Putamen (tissue), 1 donor: ENCODE measurements at regions not wholly inside any gene's neighbourhood (a gene's known extent, or its start where the extent isn't known, plus 50 kb on each side); places are given as distances from the start of the nearest gene placed in this dataset.

Experiments used
- DNase-seq: peaks from one replicate; pipeline ENCODE4 v3.0.0-alpha.2; 2016; ENCODE audit warnings: low spot score

DNA sequence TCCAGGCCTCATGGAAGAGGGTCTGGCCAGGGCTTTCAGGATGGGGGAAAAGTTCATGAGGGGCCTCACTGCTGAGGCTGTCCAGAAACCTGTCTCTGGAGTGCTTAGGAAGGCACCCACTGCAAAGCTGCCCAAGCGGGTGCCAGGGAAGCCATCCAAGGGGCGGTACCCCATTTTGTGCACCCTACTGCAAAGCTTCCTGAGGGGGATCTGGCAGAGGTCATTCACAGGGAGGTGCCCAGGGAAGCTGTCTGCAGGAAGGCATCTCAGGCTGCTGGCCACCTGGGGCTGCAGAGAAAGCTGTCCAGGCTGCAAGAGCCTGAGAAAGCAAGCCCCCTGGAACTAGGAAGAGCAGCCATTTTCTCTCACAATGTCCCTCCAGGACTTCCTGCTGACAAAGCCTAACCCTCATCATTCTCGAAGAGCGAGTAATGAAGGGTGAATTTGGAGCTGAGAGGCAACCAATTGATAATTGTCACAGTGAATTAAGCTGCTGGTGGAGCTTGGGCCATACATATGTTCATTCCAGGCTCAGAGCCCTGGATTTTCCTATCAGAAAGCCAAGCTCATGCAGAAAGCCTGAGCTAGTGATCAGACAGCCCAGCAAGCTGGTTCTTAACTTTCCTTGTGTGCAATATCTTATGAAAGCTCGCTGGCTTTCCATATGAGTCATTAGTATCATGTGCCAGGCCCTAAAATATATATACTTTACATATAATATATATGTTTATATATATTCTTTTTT, 62.2 kb upstream of the SLC22A16 start:
- DNase-seq = no peak

DNA sequence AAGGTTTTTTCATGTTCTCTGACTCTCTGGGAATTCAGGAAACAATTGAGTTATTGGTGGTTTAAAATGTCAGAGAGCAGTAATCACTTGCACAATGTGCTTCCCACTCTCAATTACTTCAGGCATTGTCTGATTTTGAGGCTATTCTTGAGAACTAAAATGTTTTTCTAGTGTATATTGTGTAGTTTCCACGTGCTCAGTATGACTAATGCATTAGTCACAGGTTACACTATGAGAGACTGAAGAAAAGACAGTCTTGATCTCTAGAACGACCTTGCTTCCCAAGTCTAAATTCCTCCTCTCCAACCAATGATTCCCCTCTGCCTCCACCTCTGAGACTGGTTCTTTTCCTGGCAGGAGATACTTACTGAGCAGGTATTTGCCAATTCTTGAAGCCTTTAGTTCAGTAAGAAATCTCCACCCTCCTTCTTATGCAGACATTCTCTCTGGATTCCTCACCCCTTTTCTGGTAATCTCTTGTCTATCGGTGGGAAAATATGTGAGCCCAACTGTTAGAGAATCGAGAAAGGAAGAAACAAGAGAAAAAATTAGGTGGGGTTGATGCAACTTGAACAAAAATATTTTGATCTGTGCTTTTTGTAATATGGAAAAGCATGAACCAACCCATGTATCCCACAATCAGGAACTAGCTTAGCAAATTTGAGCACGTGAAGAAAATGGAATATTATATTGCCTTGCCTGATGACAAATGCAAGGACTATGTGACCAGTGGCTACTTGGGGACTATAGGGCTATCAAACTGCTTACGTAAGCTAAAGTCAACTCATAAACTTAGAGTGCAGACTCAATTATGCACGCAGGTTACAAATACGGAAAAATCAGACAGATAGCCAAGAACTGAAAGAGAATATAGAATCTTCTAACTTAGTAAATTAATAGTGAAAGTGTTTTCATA, 61.1 kb upstream of the SLC22A16 start:
- DNase-seq = peak; percentile 77

DNA sequence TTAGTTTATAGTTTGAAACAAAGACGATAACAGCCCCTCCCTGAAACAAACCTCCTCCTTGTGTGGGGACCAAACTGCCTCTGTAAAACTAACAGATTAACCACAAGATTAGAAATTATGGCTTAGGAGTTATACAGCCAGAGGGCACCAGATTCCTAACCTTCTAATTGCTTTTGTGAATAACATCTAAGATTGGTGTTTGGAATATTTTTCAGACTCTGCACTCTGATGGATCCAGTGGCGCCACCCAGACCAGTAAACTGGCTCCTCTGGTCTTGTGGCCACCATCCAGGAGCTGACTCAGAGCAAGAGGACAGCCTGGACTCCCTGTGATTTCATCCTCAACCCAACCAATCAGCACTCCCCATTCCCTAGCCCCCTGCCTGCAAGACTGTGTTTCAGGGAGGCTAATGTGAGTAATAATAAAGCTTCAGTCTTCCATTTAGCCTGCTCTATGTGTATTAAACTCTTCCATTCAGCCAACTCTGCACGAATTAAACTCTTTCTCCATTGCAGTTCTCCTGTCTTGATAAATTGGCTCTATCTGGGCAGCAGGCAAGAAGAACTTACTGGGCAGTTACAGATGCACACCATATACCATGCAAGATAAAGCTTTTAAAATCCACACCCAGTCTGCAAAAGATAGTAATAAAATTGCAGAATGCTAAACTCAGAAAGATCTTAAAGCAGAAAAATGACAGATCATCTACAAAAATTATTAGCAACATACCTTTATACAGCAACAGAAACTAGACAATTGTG, 58.5 kb upstream of the SLC22A16 start:
- peak; percentile 95 for DNase-seq

DNA sequence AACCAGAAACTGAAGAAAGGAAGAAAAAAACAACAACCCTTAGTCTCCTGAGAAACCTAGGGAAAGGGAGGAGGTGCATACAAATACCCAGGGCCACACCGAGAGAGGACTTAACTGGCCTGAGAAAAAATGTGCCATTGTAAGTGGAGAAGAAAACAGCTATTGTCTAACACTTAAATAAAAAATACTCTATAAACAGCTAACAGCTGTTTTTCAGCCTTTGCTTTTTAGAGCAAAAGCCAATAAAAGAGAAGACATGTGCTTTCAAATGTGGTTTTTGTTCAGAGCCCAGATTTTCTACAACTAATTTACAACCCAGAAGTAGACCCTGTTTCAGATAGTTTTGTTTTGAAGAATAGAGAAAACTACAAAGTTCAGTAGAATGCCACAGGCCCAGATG, 56.0 kb upstream of the SLC22A16 start:
- DNase-seq = no peak

DNA sequence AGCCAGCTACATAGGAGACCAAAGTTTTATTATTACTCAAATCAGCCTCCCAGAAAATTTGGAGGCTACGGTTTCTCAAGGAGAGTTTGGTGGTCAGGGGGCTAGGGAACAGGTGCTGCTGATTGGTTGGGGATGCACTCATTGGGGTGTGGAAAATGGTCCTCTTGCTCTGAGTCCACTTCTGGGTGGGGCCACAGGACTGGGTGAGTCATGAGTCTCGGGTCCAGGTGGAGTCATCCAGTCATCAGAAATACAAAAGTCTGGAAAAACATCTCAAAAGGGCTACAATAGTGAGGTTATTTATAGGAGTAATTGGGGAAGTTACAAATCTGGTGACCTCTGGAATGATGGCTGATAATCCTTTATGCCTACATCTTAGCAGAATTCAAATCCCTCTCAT, 54.3 kb upstream of the SLC22A16 start:
- DNase-seq = no peak

DNA sequence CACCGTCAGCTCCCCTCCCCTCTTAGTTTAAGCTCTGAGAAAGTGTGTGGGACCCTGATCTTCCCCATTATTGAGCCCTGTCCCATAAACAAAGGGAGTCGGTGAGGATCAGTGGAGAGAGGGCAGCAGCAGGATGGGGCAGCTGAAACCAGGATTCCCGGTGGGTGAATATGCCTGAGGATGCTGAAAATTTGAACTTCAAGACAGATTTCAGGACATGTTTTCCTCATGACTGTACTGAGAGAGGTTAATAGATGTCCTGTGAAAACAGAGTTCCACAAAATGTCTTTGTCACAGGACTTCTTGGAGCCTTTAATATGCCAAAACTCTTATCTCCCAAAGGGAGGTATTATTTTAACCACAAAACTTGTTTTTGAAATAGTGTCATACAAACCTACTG, 53.5 kb upstream of the SLC22A16 start:
- DNase-seq = no peak

DNA sequence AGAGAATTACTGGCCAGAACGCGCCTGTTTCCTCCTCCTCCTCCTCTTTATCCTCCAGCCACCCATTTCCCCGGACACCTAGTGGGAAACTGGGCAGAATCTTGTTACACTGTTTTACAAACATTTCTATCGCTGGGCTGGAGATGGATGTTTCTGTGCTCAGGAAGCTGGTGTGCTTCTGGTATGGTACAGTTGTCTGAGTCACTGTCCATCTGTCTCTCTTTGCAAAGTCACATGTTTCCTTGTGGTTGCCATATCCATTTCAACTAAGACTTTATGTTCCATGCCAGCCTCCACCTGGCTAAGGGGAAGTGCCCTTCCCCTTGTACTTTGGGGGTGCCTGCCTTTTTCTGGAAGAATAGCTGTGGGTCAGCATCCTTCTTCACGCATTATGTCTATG, 52.9 kb upstream of the SLC22A16 start:
- DNase-seq = no peak

DNA sequence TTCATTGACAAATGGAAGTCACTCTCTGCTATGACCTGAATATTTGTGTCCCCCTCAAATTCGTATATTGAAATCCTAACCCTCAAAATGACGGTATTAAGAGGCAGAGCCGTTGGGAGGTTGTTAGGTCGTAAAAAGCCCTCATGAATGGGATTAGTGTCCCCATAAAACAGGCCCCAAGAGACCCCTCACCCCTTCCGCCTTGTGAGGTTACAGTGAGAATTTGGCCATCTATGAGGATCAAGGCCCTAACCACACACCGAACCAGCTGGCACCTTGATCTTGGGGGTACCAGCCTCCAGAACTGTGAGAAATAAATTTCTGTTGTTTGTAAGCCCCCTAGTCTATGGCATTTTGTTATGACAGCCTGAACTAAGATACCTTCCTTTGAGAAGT, 52.5 kb upstream of the SLC22A16 start:
- DNase-seq = no peak

DNA sequence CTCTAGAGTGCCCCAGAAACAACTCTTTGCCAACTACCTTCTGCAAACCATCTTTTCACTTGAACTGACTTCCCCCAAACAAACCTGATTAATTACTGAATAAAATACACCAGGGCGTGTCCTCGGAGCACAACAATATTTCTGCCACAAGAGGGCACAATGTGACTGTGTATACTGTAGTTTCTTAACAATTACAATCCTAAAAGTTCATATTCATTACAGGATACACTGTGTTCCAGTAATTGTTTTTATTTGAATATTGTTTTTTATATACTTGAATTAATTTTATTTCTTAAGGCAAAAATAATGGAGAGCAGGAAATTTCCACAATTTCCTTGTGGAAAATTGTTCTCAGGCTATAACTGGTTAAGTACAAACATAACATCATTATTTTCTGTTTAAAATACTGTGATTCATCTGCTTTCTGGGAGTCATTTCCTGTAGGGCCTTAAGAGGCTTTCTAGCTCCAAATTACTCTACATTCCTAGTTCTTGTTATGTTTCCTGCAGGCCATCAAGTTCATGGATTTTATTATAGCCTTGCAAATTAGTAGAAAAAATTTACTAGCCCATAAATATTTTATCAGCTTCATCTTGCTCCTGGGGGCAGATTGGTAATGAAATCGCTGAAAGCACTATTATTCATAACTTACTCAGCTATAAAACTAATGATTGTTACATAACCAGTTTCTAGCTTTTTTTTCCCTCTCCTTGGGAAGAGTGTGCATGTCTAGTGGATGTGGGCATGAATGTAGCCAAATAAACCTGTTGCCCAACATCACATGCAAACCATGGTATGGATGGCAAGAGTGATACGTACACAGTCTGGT, 51.9 kb upstream of the SLC22A16 start:
- DNase-seq = peak; percentile 72

DNA sequence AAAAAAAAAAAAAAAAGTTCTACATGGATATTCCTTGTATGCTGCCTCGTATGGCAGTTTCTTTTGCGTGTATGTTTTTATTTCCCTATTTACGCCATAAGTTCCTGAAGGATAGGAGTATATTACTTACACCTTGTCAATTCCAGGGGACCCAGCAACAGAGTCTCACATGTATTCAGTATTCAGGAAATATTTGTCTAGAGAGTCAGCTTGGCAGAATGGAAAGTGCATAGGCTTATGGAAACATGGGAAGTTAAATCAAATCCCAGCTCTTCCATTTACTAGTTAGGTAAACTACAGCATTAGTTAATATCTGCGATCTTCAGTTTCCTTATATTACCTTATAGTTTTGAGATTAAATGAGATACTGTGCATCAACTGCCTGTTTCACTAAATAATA, 51.1 kb upstream of the SLC22A16 start:
- no peak for DNase-seq

DNA sequence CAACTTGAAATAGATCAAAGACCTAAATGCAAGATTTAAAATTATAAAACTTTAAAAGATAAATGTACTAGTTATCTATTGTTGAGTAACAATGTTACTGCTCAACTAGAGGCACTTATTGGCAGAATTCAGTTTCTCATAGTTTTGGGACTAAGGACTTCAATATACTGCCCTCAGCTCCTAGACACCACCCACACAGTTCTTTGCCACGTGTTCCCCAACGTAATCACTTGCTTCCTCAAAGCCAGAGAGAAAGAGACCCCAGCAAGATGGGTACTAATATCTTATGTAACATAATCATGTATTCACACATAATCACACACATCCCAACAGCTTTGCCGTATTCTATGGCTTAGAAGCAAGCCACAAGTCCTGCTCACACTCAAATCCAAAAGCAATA, 50.3 kb upstream of the SLC22A16 start:
- no peak for DNase-seq
